ENCODE measurements at regions not wholly inside any gene's neighbourhood (a gene's known extent, or its start where the extent isn't known, plus 50 kb on each side); places are given as distances from the start of the nearest gene placed in this dataset.

- no peak overlapping the region for H3K4me3 ChIP-seq (replicated peaks; ENCODE audit: low read depth, low read length)
- DNase-seq (ENCODE audit: extremely low read depth, low read depth): no peak
- no peak for TF ChIP-seq CTCF (IDR thresholded peaks at IDR 0.05; ENCODE audit: low read depth, low read length, missing control alignments)
These were observed 165.8 kb upstream of the ROPN1 start for GRCh38 chr3:124157748-124158147.

- TF ChIP-seq CTCF (IDR thresholded peaks at IDR 0.05; ENCODE audit: low read depth, low read length, missing control alignments): no peak
- no peak overlapping the region for H3K4me3 ChIP-seq (replicated peaks; ENCODE audit: low read depth, low read length)
- no peak for DNase-seq (ENCODE audit: extremely low read depth, low read depth)
These were observed 166.4 kb upstream of the ROPN1 start for GRCh38 chr3:124158168-124158881.

DNA sequence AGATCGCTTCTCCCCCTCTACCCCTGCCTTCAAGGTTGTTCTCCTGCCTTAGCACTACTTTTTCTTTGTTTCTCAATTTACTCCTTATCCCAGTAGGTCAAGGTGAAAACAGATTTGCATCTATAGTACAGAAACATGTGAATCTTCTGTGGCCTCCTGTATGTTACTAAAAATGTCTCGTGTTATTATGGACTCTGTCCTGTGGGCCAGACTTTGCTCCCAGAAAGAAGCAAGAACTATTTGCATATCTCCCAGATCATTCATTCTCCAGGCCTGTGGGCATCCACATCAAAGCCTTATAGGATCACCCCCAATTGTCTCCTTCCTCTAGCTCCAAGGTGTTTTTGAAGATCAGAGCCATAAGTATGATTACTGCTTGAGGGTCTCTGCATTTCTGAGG, 169.5 kb upstream of the ROPN1 start:
- no peak for DNase-seq (ENCODE audit: extremely low read depth, low read depth)
- no peak for TF ChIP-seq CTCF (IDR thresholded peaks at IDR 0.05; ENCODE audit: low read depth, low read length, missing control alignments)

GRCh38 chr3:124163689-124164088, 171.8 kb upstream of the ROPN1 start:
- TF ChIP-seq CTCF (IDR thresholded peaks at IDR 0.05; ENCODE audit: low read depth, low read length, missing control alignments): no peak
- no peak for DNase-seq (ENCODE audit: extremely low read depth, low read depth)
- no peak overlapping the region for H3K4me3 ChIP-seq (replicated peaks; ENCODE audit: low read depth, low read length)

More for the DNA sequence above, 169.5 kb upstream of the ROPN1 start:
- H3K4me3 ChIP-seq (replicated peaks; ENCODE audit: low read depth, low read length): no peak overlapping the region

- TF ChIP-seq CTCF (IDR thresholded peaks at IDR 0.05; ENCODE audit: low read depth, low read length, missing control alignments): no peak
- DNase-seq (ENCODE audit: extremely low read depth, low read depth): no peak
- H3K4me3 ChIP-seq (replicated peaks; ENCODE audit: low read depth, low read length): no peak overlapping the region
These were observed 176.3 kb upstream of the ROPN1 start for GRCh38 chr3:124168271-124168670.

DNA sequence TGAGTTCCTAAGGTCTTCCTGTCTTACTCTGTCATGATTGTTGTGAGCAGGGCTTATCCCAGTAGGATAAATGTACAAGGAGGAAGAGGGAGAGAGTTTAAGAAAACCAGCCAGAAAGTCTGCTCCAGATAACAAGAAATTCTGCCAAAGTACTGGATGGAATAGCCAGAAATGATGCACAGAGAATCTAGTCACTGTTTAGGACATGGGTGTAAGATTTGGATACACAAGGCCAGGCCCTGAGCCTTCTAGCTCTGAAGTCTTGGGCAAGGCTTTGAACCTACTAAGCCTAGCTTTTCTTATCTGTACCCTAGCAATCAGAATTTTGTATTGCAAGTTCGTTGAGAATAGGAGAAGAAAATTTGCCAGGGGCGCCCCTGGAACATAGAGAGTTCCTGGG, 180.4 kb upstream of the ROPN1 start:
- no peak for DNase-seq (ENCODE audit: extremely low read depth, low read depth)
- H3K4me3 ChIP-seq (replicated peaks; ENCODE audit: low read depth, low read length): no peak overlapping the region
- TF ChIP-seq CTCF (IDR thresholded peaks at IDR 0.05; ENCODE audit: low read depth, low read length, missing control alignments): no peak

GRCh38 chr3:124172816-124173215, 180.9 kb upstream of the ROPN1 start:
- TF ChIP-seq CTCF (IDR thresholded peaks at IDR 0.05; ENCODE audit: low read depth, low read length, missing control alignments): no peak
- DNase-seq (ENCODE audit: extremely low read depth, low read depth): no peak
- no peak overlapping the region for H3K4me3 ChIP-seq (replicated peaks; ENCODE audit: low read depth, low read length)

Data from HFF-Myc (cell line).